ENCODE measurements at regions not wholly inside any gene's neighbourhood (a gene's known extent, or its start where the extent isn't known, plus 50 kb on each side); places are given as distances from the start of the nearest gene placed in this dataset.
"Not testable (repeated sequence)": the region's sequence is repeated elsewhere in the genome, so short reads cannot be mapped to it uniquely, and the experiment has no call there.

- TF ChIP-seq CTCF, POLR2A (IDR thresholded peaks at IDR 0.05): not testable (repeated sequence)
Measured at GRCh38 chr2:87258887-87259286, 237.2 kb upstream of the PLGLB1 start.
